Peyer's patch (tissue), 4 donors: ENCODE measurements at regions not wholly inside any gene's neighbourhood (a gene's known extent, or its start where the extent isn't known, plus 50 kb on each side); places are given as distances from the start of the nearest gene placed in this dataset.

ENCODE experiments used
- POLR2A ChIP-seq, 2 donors: fragments of 450-650 bp; IDR thresholded peaks; one replicate each; pipeline ENCODE4 v1.5.1; 2017; ENCODE audit warnings: antibody characterized with exemption in 2 of 2, mild to moderate bottlenecking in 2 of 2, moderate library complexity in 2 of 2
- TF ChIP-seq, protein P1 (sequence below), 6 experiments: fragments of 450-650 bp in 4 of 6; fragments of 200-600 bp in 2 of 6; sonication (generic) in 1 of 6; IDR thresholded peaks; one replicate each; pipeline ENCODE4 v1.5.1; 2017 to 2019; ENCODE audit warnings: antibody characterized with exemption in 6 of 6, mild to moderate bottlenecking in 3 of 6, moderate library complexity in 1 of 6

DNA sequence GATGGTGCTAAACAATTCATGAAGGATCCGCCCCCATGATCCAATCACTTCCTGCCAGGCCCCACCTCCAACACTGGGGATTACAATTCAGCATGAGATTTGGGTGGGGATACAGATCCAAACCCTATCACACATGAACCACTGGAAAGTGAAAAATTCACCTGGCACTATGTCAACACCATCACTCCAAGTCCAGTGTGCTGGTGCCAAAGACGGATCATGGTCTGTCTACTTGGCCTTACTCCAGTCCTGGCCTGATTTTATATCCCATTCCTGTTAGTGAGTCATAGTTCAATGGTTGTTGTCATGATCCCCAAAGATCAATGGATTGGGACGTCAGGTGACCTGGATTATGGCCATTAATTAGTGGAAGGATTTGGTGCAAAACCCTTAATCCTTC lies 147.4 kb upstream of the RPS23 start:
- TF ChIP-seq, protein P1, sequence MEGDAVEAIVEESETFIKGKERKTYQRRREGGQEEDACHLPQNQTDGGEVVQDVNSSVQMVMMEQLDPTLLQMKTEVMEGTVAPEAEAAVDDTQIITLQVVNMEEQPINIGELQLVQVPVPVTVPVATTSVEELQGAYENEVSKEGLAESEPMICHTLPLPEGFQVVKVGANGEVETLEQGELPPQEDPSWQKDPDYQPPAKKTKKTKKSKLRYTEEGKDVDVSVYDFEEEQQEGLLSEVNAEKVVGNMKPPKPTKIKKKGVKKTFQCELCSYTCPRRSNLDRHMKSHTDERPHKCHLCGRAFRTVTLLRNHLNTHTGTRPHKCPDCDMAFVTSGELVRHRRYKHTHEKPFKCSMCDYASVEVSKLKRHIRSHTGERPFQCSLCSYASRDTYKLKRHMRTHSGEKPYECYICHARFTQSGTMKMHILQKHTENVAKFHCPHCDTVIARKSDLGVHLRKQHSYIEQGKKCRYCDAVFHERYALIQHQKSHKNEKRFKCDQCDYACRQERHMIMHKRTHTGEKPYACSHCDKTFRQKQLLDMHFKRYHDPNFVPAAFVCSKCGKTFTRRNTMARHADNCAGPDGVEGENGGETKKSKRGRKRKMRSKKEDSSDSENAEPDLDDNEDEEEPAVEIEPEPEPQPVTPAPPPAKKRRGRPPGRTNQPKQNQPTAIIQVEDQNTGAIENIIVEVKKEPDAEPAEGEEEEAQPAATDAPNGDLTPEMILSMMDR (IDR thresholded peaks at IDR 0.05) = no peak
- no peak for TF ChIP-seq POLR2A (IDR thresholded peaks at IDR 0.05)
